Sigmoid colon (tissue), 6 donors: ENCODE measurements at regions not wholly inside any gene's neighbourhood (a gene's known extent, or its start where the extent isn't known, plus 50 kb on each side); places are given as distances from the start of the nearest gene placed in this dataset.

ENCODE experiments used
- DNase-seq: peaks from one replicate; pipeline ENCODE4 v3.0.0-alpha.2; 2019
- H3K27ac ChIP-seq, 4 donors: fragments of 200-600 bp; sonication (generic); one replicate each; pipeline ENCODE4 v1.5.1; 2016 to 2019; ENCODE audit warnings: mild to moderate bottlenecking in 1 of 4
- H3K27me3 ChIP-seq, 3 donors: fragments of 200-600 bp; sonication (generic); one replicate each; pipeline ENCODE4 v1.5.1; 2019; ENCODE audit warnings: mild to moderate bottlenecking in 1 of 3
- H3K36me3 ChIP-seq, 4 donors: fragments of 200-600 bp; sonication (generic); one replicate each; pipeline ENCODE4 v1.5.1; 2016 to 2019
- H3K4me1 ChIP-seq, 4 donors: fragments of 200-600 bp; sonication (generic); one replicate each; pipeline ENCODE4 v1.5.1; 2017 to 2019
- H3K4me3 ChIP-seq, 4 donors: fragments of 200-600 bp; sonication (generic); one replicate each; pipeline ENCODE4 v1.5.1; 2017 to 2019; ENCODE audit warnings: mild to moderate bottlenecking in 2 of 4, moderate library complexity in 1 of 4
- H3K9me3 ChIP-seq, 4 donors: fragments of 200-600 bp in 3 of 4; sonication (generic) in 3 of 4; one replicate each; pipeline versions ENCODE4 v1.5.1 to v1.6.1; 2013 to 2019
- CTCF ChIP-seq, 4 experiments: fragments of 450-650 bp in 3 of 4; fragments of 200-600 bp in 1 of 4; IDR thresholded peaks; one replicate each; pipeline ENCODE4 v1.5.1; 2016 to 2019; ENCODE audit warnings: antibody characterized with exemption in 4 of 4, mild to moderate bottlenecking in 3 of 4, moderate library complexity in 2 of 4
- EP300 ChIP-seq, 4 donors: sonication (generic); formaldehyde crosslinking; IDR thresholded peaks; one replicate each; pipeline ENCODE4 v1.6.1; 2017; ENCODE audit warnings: antibody characterized with exemption in 4 of 4
- POLR2A ChIP-seq, 2 donors: fragments of 450-650 bp; IDR thresholded peaks; one replicate each; pipeline ENCODE4 v1.6.1; 2016; ENCODE audit warnings: antibody characterized with exemption in 2 of 2, mild to moderate bottlenecking in 2 of 2, moderate library complexity in 2 of 2
- POLR2AphosphoS5 ChIP-seq, 4 donors: sonication (generic); formaldehyde crosslinking; IDR thresholded peaks; one replicate each; pipeline ENCODE4 v1.6.1; 2017; ENCODE audit warnings: antibody characterized with exemption in 4 of 4
- WGBS, 2 donors: extraction: QIAGEN DNeasy Blood & Tissue Kit; methylation state at CpG; one replicate each; pipeline ENCODE4 v1.1.7; 2013; 5-methylcytosine and 5-hydroxymethylcytosine counted together
- intact Hi-C: fragments of 100-400 bp; cut with DNase I; formaldehyde crosslinking; loops from one replicate; pipeline ENCODE4 v1.15.1; 2023
- donor health status: healthy with polysubstance abuse.
- donor health status: healthy.

GRCh38 chr12:115617391-115617790, 660.1 kb downstream of the MED13L start:
- no peak for TF ChIP-seq POLR2AphosphoS5 (IDR thresholded peaks at IDR 0.05)
- TF ChIP-seq POLR2A (IDR thresholded peaks at IDR 0.05), result no peak
- TF ChIP-seq EP300 (IDR thresholded peaks at IDR 0.05), result no peak
- no peak for TF ChIP-seq CTCF (IDR thresholded peaks at IDR 0.05)
- H3K27me3 ChIP-seq, result peaks cover 0 to 5% (median 0%) of the 10 kb centered on the region in 3 donors
- H3K9me3 ChIP-seq, result no peaks in the 10 kb centered on the region
- H3K36me3 ChIP-seq, result no peaks in the 10 kb centered on the region
- H3K27ac ChIP-seq, result no peak overlapping the region
- intact Hi-C loops, result no loop called here
- DNase-seq, result no peak
- no peak overlapping the region for H3K4me3 ChIP-seq
- WGBS, 2 donors, result 88 to 93% methylated on average over 7 of the region's 7 CpGs
- no peaks in the 10 kb centered on the region for H3K4me1 ChIP-seq

- peaks cover 0 to 5% (median 0%) of the 10 kb centered on the region in 3 donors for H3K27me3 ChIP-seq
- 89% methylated on average over 5 of the region's 5 CpGs for WGBS, 2 donors
- DNase-seq, result no peak
- TF ChIP-seq CTCF (IDR thresholded peaks at IDR 0.05) (no peak), POLR2A (IDR thresholded peaks at IDR 0.05) (no peak), EP300 (IDR thresholded peaks at IDR 0.05) (no peak)
- intact Hi-C loops, result no loop called here
- no peak overlapping the region for H3K27ac ChIP-seq
- H3K4me3 ChIP-seq, result no peak overlapping the region
- H3K9me3 ChIP-seq, result no peaks in the 10 kb centered on the region
- peaks cover 0 to 8% (median 4%) of the 10 kb centered on the region in 4 donors for H3K4me1 ChIP-seq
- no peaks in the 10 kb centered on the region for H3K36me3 ChIP-seq
Observed at GRCh38 chr12:115611477-115611876, 666.0 kb downstream of the MED13L start.

DNA sequence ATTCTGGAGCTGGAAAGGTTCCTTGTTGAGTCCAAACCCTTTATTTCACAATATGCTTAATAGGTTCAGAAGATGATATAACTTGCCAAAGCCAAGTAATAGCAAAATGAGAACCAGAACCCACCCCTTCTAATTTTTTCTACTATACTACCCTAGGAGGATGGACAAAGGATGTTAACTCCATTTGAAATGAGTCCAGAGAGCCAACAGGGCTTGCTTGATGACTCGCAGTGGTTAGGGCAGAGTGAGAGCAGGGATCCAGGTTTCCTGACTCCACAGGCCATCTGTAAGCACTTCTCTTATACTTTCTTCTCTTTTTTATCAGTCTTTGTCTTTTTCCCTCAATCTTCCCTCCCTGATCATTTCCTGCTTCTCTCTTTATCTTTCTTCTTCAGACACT, 668.1 kb downstream of the MED13L start:
- 83 to 86% methylated on average over 1 of the region's 1 CpG for WGBS, 2 donors
- TF ChIP-seq POLR2AphosphoS5 (IDR thresholded peaks at IDR 0.05) (no peak), CTCF (IDR thresholded peaks at IDR 0.05) (no peak), EP300 (IDR thresholded peaks at IDR 0.05) (no peak), POLR2A (IDR thresholded peaks at IDR 0.05) (no peak)
- intact Hi-C loops, result no loop called here

GRCh38 chr12:115606040-115606439, 671.5 kb downstream of the MED13L start:
- no peaks in the 10 kb centered on the region for H3K36me3 ChIP-seq
- H3K4me3 ChIP-seq, result no peak overlapping the region
- 32 to 59% methylated on average over 17 of the region's 17 CpGs for WGBS, 2 donors
- peaks cover 0 to 51% (median 0%) of the 10 kb centered on the region in 3 donors for H3K27me3 ChIP-seq
- no peak for DNase-seq
- H3K27ac ChIP-seq, result no peak overlapping the region
- TF ChIP-seq POLR2A (IDR thresholded peaks at IDR 0.05) (no peak), EP300 (IDR thresholded peaks at IDR 0.05) (no peak), POLR2AphosphoS5 (IDR thresholded peaks at IDR 0.05) (no peak), CTCF (IDR thresholded peaks at IDR 0.05) (no peak)
- H3K9me3 ChIP-seq, result no peaks in the 10 kb centered on the region
- H3K4me1 ChIP-seq, result no peaks in the 10 kb centered on the region
- intact Hi-C loops, result no loop called here

More for the DNA sequence above, 668.1 kb downstream of the MED13L start:
- no peaks in the 10 kb centered on the region for H3K36me3 ChIP-seq
- DNase-seq, result no peak
- no peak overlapping the region for H3K27ac ChIP-seq
- H3K27me3 ChIP-seq, result peaks cover 0 to 24% (median 0%) of the 10 kb centered on the region in 3 donors
- H3K9me3 ChIP-seq, result no peaks in the 10 kb centered on the region
- H3K4me3 ChIP-seq, result no peak overlapping the region
- peaks cover 0 to 8% (median 4%) of the 10 kb centered on the region in 4 donors for H3K4me1 ChIP-seq
